Erythroblast (primary cell): ENCODE measurements at regions not wholly inside any gene's neighbourhood (a gene's known extent, or its start where the extent isn't known, plus 50 kb on each side); places are given as distances from the start of the nearest gene placed in this dataset.

Experiments used
- DNase-seq, 2 experiments: peaks; one replicate each; lab custom pipeline; 2025; lab: John Stamatoyannopoulos, UW
- GATA1 ChIP-seq: IDR thresholded peaks from 2 replicates; pipeline ENCODE4 v1.6.1; 2011; ENCODE audit warnings: low read depth, mild to moderate bottlenecking, control low read depth, low read length, moderate library complexity
- POLR2A ChIP-seq: IDR thresholded peaks from 2 replicates; pipeline ENCODE4 v1.6.1; 2011; ENCODE audit warnings: mild to moderate bottlenecking, low read length

DNA sequence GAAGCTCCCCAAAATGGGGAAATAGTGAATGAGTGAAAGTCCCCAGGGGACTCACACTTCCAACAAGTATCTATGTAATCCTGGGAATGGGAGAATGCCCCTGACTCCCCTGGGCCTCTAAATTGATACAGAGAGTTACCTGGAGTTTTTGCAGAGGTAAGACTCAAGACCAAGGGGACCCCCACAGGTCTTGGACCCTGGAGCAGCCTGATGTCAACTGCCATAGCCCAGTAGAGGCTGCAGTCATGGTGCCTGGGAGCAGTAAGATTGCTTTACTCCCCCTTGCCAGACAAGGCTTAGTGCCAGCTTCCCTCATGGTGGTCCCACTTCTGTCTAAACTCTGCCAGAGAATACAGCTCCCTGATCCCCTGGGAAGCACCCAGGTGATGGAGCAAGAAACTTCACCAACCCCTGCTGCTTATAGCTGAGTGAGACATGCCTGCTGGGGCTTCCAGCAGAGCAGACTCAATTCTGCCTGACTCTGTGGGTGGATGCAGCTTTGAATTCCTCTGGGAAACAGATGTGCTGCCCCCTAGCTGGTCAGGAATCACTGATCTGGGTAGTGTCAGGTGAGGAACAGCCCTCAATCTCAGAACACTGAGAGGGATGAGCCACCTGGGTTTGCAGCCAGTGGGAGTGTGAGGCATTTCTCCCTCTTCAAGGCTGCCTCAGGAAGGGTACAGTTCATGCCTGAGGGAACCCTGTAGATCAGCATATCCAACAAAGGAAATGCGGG, 485.9 kb downstream of the NSUN3 start:
- TF ChIP-seq GATA1 (no peak), POLR2A (no peak)
- no peak for DNase-seq

DNA sequence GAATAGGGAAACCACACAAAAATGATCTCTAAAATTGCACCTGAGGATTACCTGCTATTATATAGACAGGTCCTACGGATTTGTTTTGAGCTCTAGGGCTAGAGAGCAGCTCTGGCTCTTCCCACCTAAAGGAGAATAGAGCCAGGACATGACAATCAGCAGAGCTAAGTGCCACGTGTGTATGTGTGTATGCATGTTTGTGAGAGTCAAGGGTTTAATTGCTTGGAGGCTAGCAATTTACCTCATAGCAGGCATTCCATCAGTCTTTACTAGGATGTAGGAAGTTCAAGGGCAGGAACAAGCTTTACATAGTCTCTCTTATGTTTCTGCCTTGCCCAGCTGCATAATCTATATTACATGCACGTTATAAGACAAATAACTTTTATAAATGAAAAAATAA, 498.2 kb downstream of the NSUN3 start:
- DNase-seq, result no peak
- TF ChIP-seq GATA1 (no peak), POLR2A (no peak)

DNA sequence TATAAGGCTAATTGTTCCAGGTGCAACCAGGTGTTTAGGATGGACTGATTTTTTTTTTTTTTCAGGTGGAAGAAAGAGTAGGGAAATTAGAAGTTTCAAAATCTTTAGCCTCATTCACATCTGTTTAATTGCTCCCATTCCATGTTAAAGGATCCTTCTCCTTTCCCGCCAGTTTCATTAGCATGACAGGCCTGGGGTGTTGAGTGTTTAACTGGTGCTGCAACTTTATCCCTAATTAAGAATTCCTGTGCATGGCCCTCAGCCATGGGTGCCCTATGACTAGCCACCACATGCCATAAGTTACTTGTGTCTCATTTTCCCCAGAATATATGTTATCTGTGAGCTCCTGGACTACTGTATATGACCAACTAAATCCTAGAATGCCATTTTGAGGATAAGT, 501.4 kb downstream of the NSUN3 start:
- TF ChIP-seq GATA1 (no peak), POLR2A (no peak)

DNA sequence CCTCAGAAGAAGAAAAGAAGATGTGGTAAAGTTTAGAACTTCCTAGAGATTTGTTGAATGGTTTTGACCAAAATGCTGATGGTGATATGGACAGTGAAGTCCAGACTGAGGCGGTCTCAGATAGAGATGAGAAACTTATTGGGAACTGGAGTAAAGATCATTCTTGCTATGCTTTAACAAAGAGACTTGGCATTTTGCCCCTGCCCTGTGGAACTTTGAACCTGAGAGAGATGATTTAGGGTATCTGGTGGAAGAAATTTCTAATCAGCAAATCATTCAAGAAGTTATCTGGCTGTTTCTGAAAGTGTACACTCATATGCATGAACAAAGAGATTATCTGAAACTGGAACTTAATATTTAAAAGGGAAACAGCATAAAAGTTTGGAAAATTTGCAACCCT, 505.2 kb downstream of the NSUN3 start:
- DNase-seq, result no peak
- TF ChIP-seq GATA1 (no peak), POLR2A (no peak)

More for the DNA sequence above, 501.4 kb downstream of the NSUN3 start:
- no peak for DNase-seq

- no peak for DNase-seq
- no peak for TF ChIP-seq POLR2A
- TF ChIP-seq GATA1, result no peak
Observed at GRCh38 chr3:94573337-94573736, 510.5 kb downstream of the NSUN3 start.

DNA sequence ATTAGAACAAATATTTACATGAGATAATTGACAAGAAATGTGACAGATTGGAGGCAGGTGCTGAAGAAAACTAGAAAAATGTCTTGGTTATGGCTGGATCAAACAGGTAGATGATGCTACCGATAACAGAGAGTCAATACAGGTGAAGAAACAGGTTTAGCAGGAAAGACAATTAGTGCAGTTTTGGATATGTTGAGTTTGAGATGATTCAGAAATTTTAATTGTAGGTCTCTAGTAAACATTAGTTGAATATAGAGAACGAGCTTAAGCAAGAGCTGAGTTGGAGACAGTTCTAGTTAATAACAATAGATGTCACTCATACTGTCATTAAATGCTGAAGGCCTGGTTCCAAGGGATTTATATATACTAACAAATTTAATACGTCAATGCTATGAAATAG, 524.4 kb downstream of the NSUN3 start:
- no peak for DNase-seq
- TF ChIP-seq POLR2A, result no peak
- TF ChIP-seq GATA1, result no peak

GRCh38 chr3:94593526-94594150, 530.8 kb downstream of the NSUN3 start:
- no peak for TF ChIP-seq GATA1
- no peak for TF ChIP-seq POLR2A
- DNase-seq, result no peak

- TF ChIP-seq GATA1 (no peak), POLR2A (no peak)
- no peak for DNase-seq
Observed at GRCh38 chr3:94596141-94596540, 533.3 kb downstream of the NSUN3 start.

DNA sequence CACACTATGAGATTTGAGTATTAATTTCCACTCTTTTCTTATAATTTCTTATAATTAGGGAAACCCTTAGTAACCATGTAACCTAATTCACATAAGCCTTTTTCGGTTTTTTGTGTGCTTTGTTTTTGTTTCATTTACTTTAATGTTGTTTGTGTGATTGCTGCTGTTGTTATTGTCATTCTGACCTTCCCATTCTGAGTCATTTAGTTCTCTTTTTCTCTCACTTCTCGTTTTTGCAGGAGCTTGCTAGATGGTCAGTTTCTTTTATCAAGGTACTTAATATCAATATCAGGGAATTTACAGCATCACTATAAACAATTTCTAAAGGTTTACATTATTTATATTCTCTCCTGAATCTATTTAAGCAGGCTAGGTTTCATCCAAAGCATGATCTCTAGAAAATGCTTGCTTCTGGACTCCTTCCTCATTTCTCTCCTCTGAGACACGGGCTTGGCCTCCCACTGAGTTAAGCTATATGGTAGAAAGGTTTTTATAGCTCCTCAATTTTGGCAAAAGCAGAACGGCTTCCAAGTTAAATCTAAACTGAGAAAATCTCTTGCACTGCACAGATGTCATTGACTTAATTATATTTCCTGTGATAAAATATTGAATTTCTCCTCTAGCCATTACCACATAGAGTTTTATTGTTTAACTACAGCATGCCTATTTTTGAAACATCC, 534.2 kb downstream of the NSUN3 start:
- TF ChIP-seq GATA1, result no peak
- TF ChIP-seq POLR2A, result no peak
- no peak for DNase-seq

GRCh38 chr3:94607778-94608177, 544.9 kb downstream of the NSUN3 start:
- TF ChIP-seq POLR2A (no peak), GATA1 (no peak)
- no peak for DNase-seq

- TF ChIP-seq POLR2A, result no peak
- TF ChIP-seq GATA1, result no peak
- DNase-seq, result no peak
Observed at GRCh38 chr3:94609908-94610307, 547.0 kb downstream of the NSUN3 start.

- no peak for DNase-seq
- TF ChIP-seq GATA1 (no peak), POLR2A (no peak)
Observed at GRCh38 chr3:94611596-94611995, 548.7 kb downstream of the NSUN3 start.

- no peak for TF ChIP-seq GATA1
- no peak for TF ChIP-seq POLR2A
- no peak for DNase-seq
Observed at GRCh38 chr3:94612631-94613030, 549.8 kb downstream of the NSUN3 start.

DNA sequence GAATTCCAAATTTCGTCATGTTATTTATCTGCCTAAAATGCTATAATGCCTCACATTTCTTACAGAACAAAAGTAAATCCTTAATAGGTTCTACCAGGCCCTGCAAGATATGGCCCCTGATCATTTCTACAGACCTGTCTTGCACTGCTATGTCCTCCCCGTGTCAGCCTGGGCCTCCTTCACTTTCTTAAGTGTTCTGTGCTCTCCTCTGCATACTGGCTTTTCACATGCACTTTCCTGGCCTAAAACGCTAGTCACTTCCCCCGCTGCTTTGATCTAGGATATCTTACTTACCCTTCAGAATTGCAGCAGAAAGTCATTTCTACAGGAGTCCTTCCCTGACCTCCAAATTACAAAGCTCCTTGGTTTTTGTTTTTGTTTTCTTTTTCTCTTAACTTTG, 551.3 kb downstream of the NSUN3 start:
- TF ChIP-seq GATA1, result no peak
- no peak for TF ChIP-seq POLR2A
- DNase-seq, result no peak
